Breast epithelium (tissue), 4 donors: ENCODE measurements at regions not wholly inside any gene's neighbourhood (a gene's known extent, or its start where the extent isn't known, plus 50 kb on each side); places are given as distances from the start of the nearest gene placed in this dataset.

ENCODE experiments used
- DNase-seq, 2 donors: peaks; one replicate each; pipeline ENCODE4 v3.0.0-alpha.2; 2019; ENCODE audit warnings: low spot score in 2 of 2
- H3K27ac ChIP-seq, 2 donors: fragments of 200-600 bp; sonication (generic) in 1 of 2; one replicate each; pipeline ENCODE4 v1.5.1; 2016 to 2019; ENCODE audit warnings: mild to moderate bottlenecking in 1 of 2
- H3K27me3 ChIP-seq, 2 donors: fragments of 200-600 bp; sonication (generic) in 1 of 2; one replicate each; pipeline versions ENCODE4 v1.5.1 to v1.6.0; 2017 to 2019; ENCODE audit warnings: control low read depth in 1 of 2, mild to moderate bottlenecking in 1 of 2
- H3K36me3 ChIP-seq: fragments of 200-600 bp; one replicate; pipeline ENCODE4 v1.5.1; 2019
- H3K4me1 ChIP-seq, 2 donors: fragments of 200-600 bp; sonication (generic); one replicate each; pipeline ENCODE4 v1.5.1; 2016 to 2019; ENCODE audit warnings: control low read depth in 1 of 2
- H3K4me3 ChIP-seq, 3 donors: fragments of 200-600 bp; sonication (generic); 1 replicate in 2 of 3; 2 replicates in 1 of 3; pipeline ENCODE4 v1.5.1; 2016 to 2019; ENCODE audit warnings: mild to moderate bottlenecking in 3 of 3, moderate library complexity in 2 of 3
- H3K9me3 ChIP-seq, 2 donors: fragments of 200-600 bp; sonication (generic) in 1 of 2; one replicate each; pipeline ENCODE4 v1.5.1; 2016 to 2019; ENCODE audit warnings: control low read depth in 1 of 2
- CTCF ChIP-seq, 3 donors: fragments of 450-650 bp; IDR thresholded peaks; one replicate each; pipeline ENCODE4 v1.5.1; 2016 to 2017; ENCODE audit warnings: antibody characterized with exemption in 3 of 3, mild to moderate bottlenecking in 3 of 3, moderate library complexity in 3 of 3
- POLR2A ChIP-seq: fragments of 450-650 bp; IDR thresholded peaks from one replicate; pipeline ENCODE4 v1.6.1; 2016; ENCODE audit warnings: antibody characterized with exemption, mild to moderate bottlenecking, moderate library complexity
- POLR2AphosphoS5 ChIP-seq, 3 donors: sonication (generic); formaldehyde crosslinking; IDR thresholded peaks; one replicate each; pipeline ENCODE4 v1.6.1; 2017; ENCODE audit warnings: antibody characterized with exemption in 3 of 3
- intact Hi-C: fragments of 100-400 bp; cut with DNase I; formaldehyde crosslinking; loops from one replicate; pipeline ENCODE4 v1.15.1; 2023; ENCODE audit warnings: low total_unique reads

DNA sequence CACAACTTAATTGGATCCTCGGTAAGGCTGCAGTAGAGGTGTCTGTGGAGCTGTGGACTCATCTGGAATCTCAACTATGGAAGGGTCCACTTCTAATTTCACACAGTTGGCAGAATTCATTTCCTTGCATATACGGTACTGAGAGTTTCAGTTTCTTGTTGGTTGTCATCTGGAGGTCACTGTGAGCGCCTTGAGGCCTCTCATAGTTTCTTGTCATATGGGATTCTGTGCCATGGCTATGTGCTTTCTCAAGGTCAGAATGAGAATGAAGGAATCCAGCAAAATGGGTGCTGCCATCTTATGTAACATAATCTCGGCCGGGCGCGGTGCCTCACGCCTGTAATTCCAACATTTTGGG is 298.2 kb downstream of the DOK5 start:
- intact Hi-C loops = no loop called here
- TF ChIP-seq CTCF (IDR thresholded peaks at IDR 0.05) (no peak), POLR2AphosphoS5 (IDR thresholded peaks at IDR 0.05) (no peak), POLR2A (no peak)
- DNase-seq = no peak
- no peaks in the 10 kb centered on the region for H3K4me1 ChIP-seq
- H3K27me3 ChIP-seq = no peaks in the 10 kb centered on the region
- no peaks in the 10 kb centered on the region for H3K9me3 ChIP-seq
- no peak overlapping the region for H3K27ac ChIP-seq
- H3K36me3 ChIP-seq = no peaks in the 10 kb centered on the region
- H3K4me3 ChIP-seq = no peak overlapping the region

DNA sequence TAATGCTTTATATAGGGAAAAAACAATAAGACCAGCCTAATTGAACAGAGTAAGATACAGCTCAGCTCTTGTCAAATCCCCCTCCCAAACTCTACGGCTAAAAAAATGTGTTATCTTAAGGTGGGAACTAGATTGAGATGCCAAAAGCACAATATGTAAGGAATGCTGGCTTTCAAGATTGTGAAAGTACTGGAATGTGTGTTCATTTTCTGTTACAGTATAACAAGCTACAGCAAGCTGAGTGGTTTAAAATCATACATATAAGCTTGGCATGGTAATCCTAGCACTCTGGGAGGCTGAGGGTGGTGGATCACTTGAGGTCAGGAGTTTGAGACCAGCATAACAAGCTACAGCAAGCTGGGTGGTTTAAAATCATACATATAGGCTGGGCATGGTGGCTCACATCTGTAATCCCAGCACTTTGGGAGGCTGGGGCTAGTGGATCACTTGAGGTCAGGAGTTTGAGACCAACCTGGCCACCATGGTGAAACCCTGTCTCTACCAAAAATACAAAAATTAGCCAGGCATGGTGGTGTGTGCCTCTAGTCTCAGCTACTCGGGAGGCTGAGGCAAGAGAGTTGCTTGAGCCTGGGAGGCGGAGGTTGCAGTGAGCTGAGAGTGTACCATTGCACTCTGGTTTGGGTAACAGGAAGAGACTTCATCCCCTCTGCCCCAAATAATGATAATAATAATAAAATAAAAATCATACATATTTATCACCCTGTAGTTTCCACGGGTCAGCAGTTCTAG is 297.7 kb downstream of the DOK5 start:
- intact Hi-C loops = no loop called here
- Histone ChIP-seq H3K27ac (no peak overlapping the region), H3K36me3 (no peaks in the 10 kb centered on the region), H3K4me3 (no peak overlapping the region), H3K9me3 (no peaks in the 10 kb centered on the region), H3K4me1 (no peaks in the 10 kb centered on the region), H3K27me3 (no peaks in the 10 kb centered on the region)
- no peak for TF ChIP-seq POLR2AphosphoS5 (IDR thresholded peaks at IDR 0.05)
- no peak for TF ChIP-seq POLR2A
- TF ChIP-seq CTCF (IDR thresholded peaks at IDR 0.05) = no peak
- no peak for DNase-seq

GRCh38 chr20:54766483-54766882 is 291.1 kb downstream of the DOK5 start:
- Histone ChIP-seq H3K36me3 (no peaks in the 10 kb centered on the region), H3K27ac (no peak overlapping the region), H3K9me3 (no peaks in the 10 kb centered on the region), H3K4me1 (no peaks in the 10 kb centered on the region), H3K27me3 (no peaks in the 10 kb centered on the region), H3K4me3 (no peak overlapping the region)
- intact Hi-C loops = no loop called here
- no peak for DNase-seq
- TF ChIP-seq POLR2A = no peak
- no peak for TF ChIP-seq CTCF (IDR thresholded peaks at IDR 0.05)
- no peak for TF ChIP-seq POLR2AphosphoS5 (IDR thresholded peaks at IDR 0.05)

GRCh38 chr20:54763366-54763765 is 288.0 kb downstream of the DOK5 start:
- H3K36me3 ChIP-seq = no peaks in the 10 kb centered on the region
- H3K9me3 ChIP-seq = no peaks in the 10 kb centered on the region
- TF ChIP-seq CTCF (IDR thresholded peaks at IDR 0.05) = no peak
- no peak for TF ChIP-seq POLR2A
- no peak for TF ChIP-seq POLR2AphosphoS5 (IDR thresholded peaks at IDR 0.05)
- intact Hi-C loops = no loop called here
- H3K27ac ChIP-seq = no peak overlapping the region
- no peak for DNase-seq
- no peak overlapping the region for H3K4me3 ChIP-seq
- no peaks in the 10 kb centered on the region for H3K4me1 ChIP-seq
- no peaks in the 10 kb centered on the region for H3K27me3 ChIP-seq

GRCh38 chr20:54759589-54759988 is 284.2 kb downstream of the DOK5 start:
- Histone ChIP-seq H3K4me3 (no peak overlapping the region), H3K9me3 (no peaks in the 10 kb centered on the region), H3K4me1 (no peaks in the 10 kb centered on the region), H3K27ac (no peak overlapping the region), H3K27me3 (no peaks in the 10 kb centered on the region), H3K36me3 (no peaks in the 10 kb centered on the region)
- TF ChIP-seq CTCF (IDR thresholded peaks at IDR 0.05) (no peak), POLR2A (no peak), POLR2AphosphoS5 (IDR thresholded peaks at IDR 0.05) (no peak)
- intact Hi-C loops = loop anchor here (10.0 kb wide), 1 partner anchor 1895 kb away; no protein-coding TSS in a partner anchor
- DNase-seq = no peak
